ENCODE measurements at regions not wholly inside any gene's neighbourhood (a gene's known extent, or its start where the extent isn't known, plus 50 kb on each side); places are given as distances from the start of the nearest gene placed in this dataset.

DNA sequence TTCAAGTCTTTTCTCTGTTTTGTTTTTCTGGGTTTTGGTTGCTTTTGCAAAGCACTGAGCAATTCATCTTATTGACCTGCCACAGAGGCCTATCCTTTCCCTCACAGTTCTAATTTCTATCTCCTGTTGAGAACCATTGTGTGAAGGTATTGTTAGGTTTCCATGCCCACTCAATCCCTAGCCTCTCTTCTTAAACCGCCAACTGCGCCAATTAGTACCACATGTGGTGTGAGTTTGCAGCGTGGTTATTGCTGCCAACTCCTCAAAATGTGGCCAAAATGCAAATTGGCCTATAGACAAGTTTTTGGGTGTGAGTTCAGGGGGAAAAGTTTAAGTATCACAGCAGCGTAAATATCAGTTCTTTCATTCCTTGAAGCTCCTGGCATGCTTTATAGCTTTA is 232.6 kb downstream of the FLRT2 start:
- TF ChIP-seq POLR2A (IDR thresholded peaks at IDR 0.05) = no peak
- TF ChIP-seq, protein P1, sequence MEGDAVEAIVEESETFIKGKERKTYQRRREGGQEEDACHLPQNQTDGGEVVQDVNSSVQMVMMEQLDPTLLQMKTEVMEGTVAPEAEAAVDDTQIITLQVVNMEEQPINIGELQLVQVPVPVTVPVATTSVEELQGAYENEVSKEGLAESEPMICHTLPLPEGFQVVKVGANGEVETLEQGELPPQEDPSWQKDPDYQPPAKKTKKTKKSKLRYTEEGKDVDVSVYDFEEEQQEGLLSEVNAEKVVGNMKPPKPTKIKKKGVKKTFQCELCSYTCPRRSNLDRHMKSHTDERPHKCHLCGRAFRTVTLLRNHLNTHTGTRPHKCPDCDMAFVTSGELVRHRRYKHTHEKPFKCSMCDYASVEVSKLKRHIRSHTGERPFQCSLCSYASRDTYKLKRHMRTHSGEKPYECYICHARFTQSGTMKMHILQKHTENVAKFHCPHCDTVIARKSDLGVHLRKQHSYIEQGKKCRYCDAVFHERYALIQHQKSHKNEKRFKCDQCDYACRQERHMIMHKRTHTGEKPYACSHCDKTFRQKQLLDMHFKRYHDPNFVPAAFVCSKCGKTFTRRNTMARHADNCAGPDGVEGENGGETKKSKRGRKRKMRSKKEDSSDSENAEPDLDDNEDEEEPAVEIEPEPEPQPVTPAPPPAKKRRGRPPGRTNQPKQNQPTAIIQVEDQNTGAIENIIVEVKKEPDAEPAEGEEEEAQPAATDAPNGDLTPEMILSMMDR (IDR thresholded peaks at IDR 0.05) = no peak
- no peak overlapping the region for H3K4me3 ChIP-seq (replicated peaks in 1 of 3)
- 84 to 95% methylated on average over 4 of the region's 4 CpGs for WGBS, 2 donors

DNA sequence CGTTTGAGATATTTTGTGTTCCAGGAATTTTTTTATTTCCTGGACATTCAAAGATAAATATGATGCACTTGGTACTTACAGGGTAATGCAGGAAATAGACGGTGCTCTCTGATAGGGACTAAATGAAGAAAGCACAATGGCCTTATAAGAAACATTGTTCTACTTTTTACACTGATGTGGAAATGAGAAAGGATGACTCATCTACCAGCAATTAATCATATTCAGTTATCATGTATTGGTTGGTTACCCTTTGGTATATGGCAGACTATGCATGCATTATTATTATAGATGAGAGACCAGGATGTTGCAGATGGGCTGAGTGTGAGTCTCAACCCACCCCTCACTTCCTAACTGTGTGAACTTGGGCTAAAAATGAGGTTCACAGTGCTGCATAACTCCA is 222.2 kb downstream of the FLRT2 start:
- H3K9me3 ChIP-seq = no peaks in the 10 kb centered on the region
- H3K4me1 ChIP-seq = no peaks in the 10 kb centered on the region
- H3K4me3 ChIP-seq (replicated peaks in 1 of 3) = no peak overlapping the region
- intact Hi-C loops (cut with DNase I) = no loop called here
- H3K27ac ChIP-seq = no peak overlapping the region
- 31 to 54% methylated on average over 2 of the region's 2 CpGs for WGBS, 2 donors
- no peaks in the 10 kb centered on the region for H3K36me3 ChIP-seq
- H3K27me3 ChIP-seq = no peaks in the 10 kb centered on the region
- no peak for TF ChIP-seq POLR2A (IDR thresholded peaks at IDR 0.05)
- TF ChIP-seq, protein P1 (IDR thresholded peaks at IDR 0.05) = no peak
- no peak for DNase-seq

More for the DNA sequence above, 232.6 kb downstream of the FLRT2 start:
- no peaks in the 10 kb centered on the region for H3K9me3 ChIP-seq
- H3K36me3 ChIP-seq = no peaks in the 10 kb centered on the region
- H3K4me1 ChIP-seq = no peaks in the 10 kb centered on the region
- H3K27me3 ChIP-seq = no peaks in the 10 kb centered on the region
- DNase-seq = no peak
- H3K27ac ChIP-seq = no peak overlapping the region
- intact Hi-C loops (cut with DNase I) = no loop called here

DNA sequence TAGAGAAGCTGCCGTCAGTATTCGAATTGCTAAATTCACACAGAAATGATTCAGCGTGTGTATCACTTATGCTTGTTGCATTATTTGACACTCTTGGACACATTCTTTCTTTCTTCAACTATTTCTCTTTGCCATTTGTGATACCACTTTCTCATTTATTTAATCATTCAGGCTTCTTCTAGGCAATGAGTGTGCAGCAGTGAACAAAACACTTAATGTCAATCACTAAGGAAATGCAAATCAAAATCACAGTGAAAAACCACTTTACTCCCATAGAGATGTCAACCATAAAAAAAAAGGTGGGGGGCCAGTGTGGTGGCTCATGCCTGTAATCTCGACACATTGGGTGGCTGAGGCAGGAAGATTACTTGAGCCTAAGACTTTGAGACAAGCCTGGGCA is 214.6 kb downstream of the FLRT2 start:
- Histone ChIP-seq H3K36me3 (no peaks in the 10 kb centered on the region), H3K4me3 (replicated peaks in 1 of 3) (no peak overlapping the region), H3K4me1 (no peaks in the 10 kb centered on the region), H3K27ac (no peak overlapping the region), H3K27me3 (no peaks in the 10 kb centered on the region), H3K9me3 (no peaks in the 10 kb centered on the region)
- intact Hi-C loops (cut with DNase I) = no loop called here
- 96 to 97% methylated on average over 4 of the region's 4 CpGs for WGBS, 2 donors
- DNase-seq = no peak
- TF ChIP-seq, protein P1 (IDR thresholded peaks at IDR 0.05) = no peak
- TF ChIP-seq POLR2A (IDR thresholded peaks at IDR 0.05) = no peak

- no peak overlapping the region for H3K27ac ChIP-seq
- no peaks in the 10 kb centered on the region for H3K27me3 ChIP-seq
- H3K4me3 ChIP-seq (replicated peaks in 1 of 3) = no peak overlapping the region
- H3K36me3 ChIP-seq = no peaks in the 10 kb centered on the region
- DNase-seq = no peak
- intact Hi-C loops (cut with DNase I) = no loop called here
- WGBS, 2 donors = 85 to 88% methylated on average over 1 of the region's 1 CpG
- TF ChIP-seq, protein P1 (IDR thresholded peaks at IDR 0.05) = no peak
- TF ChIP-seq POLR2A (IDR thresholded peaks at IDR 0.05) = no peak
- no peaks in the 10 kb centered on the region for H3K4me1 ChIP-seq
- no peaks in the 10 kb centered on the region for H3K9me3 ChIP-seq
Measured at GRCh38 chr14:85732031-85732430, 202.1 kb downstream of the FLRT2 start.

DNA sequence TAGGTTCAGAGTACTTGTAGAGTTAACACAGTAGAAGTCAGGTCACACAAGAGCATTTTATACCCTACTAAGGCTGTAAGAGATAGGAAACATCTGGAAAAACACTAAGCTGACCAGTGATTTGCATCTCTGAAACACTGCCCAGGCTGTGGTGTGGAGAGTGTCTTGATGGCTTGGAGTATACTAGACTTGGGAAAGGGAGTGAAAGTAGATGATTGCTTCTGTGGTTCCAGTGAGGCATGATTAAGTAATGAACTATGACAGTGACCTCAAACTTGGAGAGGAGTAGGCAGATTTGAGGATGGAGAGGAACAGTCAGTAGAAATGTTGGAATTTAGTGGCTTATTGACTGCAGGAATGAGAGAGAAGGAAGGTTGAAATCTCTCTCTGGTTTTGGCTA is 201.2 kb downstream of the FLRT2 start:
- no peak for DNase-seq
- H3K36me3 ChIP-seq = no peaks in the 10 kb centered on the region
- intact Hi-C loops (cut with DNase I) = no loop called here
- no peak for TF ChIP-seq POLR2A (IDR thresholded peaks at IDR 0.05)
- TF ChIP-seq, protein P1 (IDR thresholded peaks at IDR 0.05) = no peak
- no peaks in the 10 kb centered on the region for H3K4me1 ChIP-seq
- no peaks in the 10 kb centered on the region for H3K9me3 ChIP-seq
- no peak overlapping the region for H3K27ac ChIP-seq
- no peaks in the 10 kb centered on the region for H3K27me3 ChIP-seq
- H3K4me3 ChIP-seq (replicated peaks in 1 of 3) = no peak overlapping the region

All from thyroid gland (tissue), 4 donors.